ENCODE measurements at regions not wholly inside any gene's neighbourhood (a gene's known extent, or its start where the extent isn't known, plus 50 kb on each side); places are given as distances from the start of the nearest gene placed in this dataset. TPM values are rescaled to one million over a fixed set of nuclear protein-coding genes. Genes with fewer than 3 reads are reported as not detected.
"Not testable (repeated sequence)": the region's sequence is repeated elsewhere in the genome, so short reads cannot be mapped to it uniquely, and the experiment has no call there.

GRCh38 chr10:45243261-45243660 lies 72.1 kb downstream of the OR13A1 start:
- Mint-ChIP-seq H3K27me3 (ENCODE audit: low read depth) (no peaks in the 10 kb centered on the region), H3K36me3 (ENCODE audit: low read depth) (no peaks in the 10 kb centered on the region), H3K4me1 (ENCODE audit: low read depth) (peaks cover 17% of the 10 kb centered on the region), H3K27ac (no peak overlapping the region), H3K4me3 (no peak overlapping the region), H3K9me3 (no peaks in the 10 kb centered on the region)
- CTCF ChIA-PET: interaction anchor here (0.8 to 1.4 kb wide), 2 partner anchors 9 to 236 kb away, joined by 3 to 5 read pairs; no protein-coding TSS in a partner anchor
- DNase-seq: no peak
- intact Hi-C loops (cut with micrococcal nuclease): no loop called here

- Mint-ChIP-seq H3K4me3 (no peak overlapping the region), H3K36me3 (ENCODE audit: low read depth) (no peaks in the 10 kb centered on the region), H3K4me1 (ENCODE audit: low read depth) (peaks cover 6% of the 10 kb centered on the region), H3K27ac (no peak overlapping the region), H3K9me3 (no peaks in the 10 kb centered on the region), H3K27me3 (ENCODE audit: low read depth) (no peaks in the 10 kb centered on the region)
- intact Hi-C loops (cut with micrococcal nuclease): no loop called here
- DNase-seq: no peak
- CTCF ChIA-PET: no interaction called here
These were observed 68.9 kb downstream of the OR13A1 start for GRCh38 chr10:45246522-45246921.

- CTCF ChIA-PET: interaction anchor here (0.7 to 1.7 kb wide), 16 partner anchors 9 to 1295 kb away, joined by 3 to 8 read pairs (median 4); partner anchors contain the start of gene ZFAND4
- Mint-ChIP-seq H3K9me3 (no peaks in the 10 kb centered on the region), H3K36me3 (ENCODE audit: low read depth) (no peaks in the 10 kb centered on the region), H3K4me3 (no peak overlapping the region), H3K27me3 (ENCODE audit: low read depth) (no peaks in the 10 kb centered on the region), H3K4me1 (ENCODE audit: low read depth) (peaks cover 2% of the 10 kb centered on the region), H3K27ac (no peak overlapping the region)
- intact Hi-C loops (cut with micrococcal nuclease): loop anchor here (1.0 to 5.0 kb wide), 3 partner anchors 243 to 777 kb away; partner anchors contain the start of gene ZFAND4
- no peak for DNase-seq
These were observed 65.3 kb downstream of the OR13A1 start for GRCh38 chr10:45249978-45250693.

GRCh38 chr10:45250694-45251075 lies 64.7 kb downstream of the OR13A1 start:
- not testable (repeated sequence) for DNase-seq; H3K27me3 Mint-ChIP-seq (ENCODE audit: low read depth); H3K27ac Mint-ChIP-seq; H3K9me3 Mint-ChIP-seq; H3K36me3 Mint-ChIP-seq (ENCODE audit: low read depth); H3K4me3 Mint-ChIP-seq; H3K4me1 Mint-ChIP-seq (ENCODE audit: low read depth)
- intact Hi-C loops (cut with micrococcal nuclease): loop anchor here (1.0 to 5.0 kb wide), 3 partner anchors 243 to 777 kb away; partner anchors contain the start of gene ZFAND4
- CTCF ChIA-PET: interaction anchor here (0.8 to 1.7 kb wide), 11 partner anchors 10 to 421 kb away, joined by 3 to 8 read pairs (median 3); partner anchors contain the start of gene ZFAND4

Small RNA genes lying in the stretch of these regions (microRNA-seq; reads per million reads assigned to microRNA genes)
- not detected for gene MIR3156-1 (ENCODE audit: borderline microRNAs expressed, borderline replicate concordance)

Measured in activated naive CD4-positive, alpha-beta T cell treated with anti-CD3 and anti-CD28 coated beads for 36 hours (primary cell).